Mesenchymal stem cell (in vitro differentiated cells and primary cell): ENCODE measurements at regions not wholly inside any gene's neighbourhood (a gene's known extent, or its start where the extent isn't known, plus 50 kb on each side); places are given as distances from the start of the nearest gene placed in this dataset.

ENCODE experiments used
- DNase-seq: peaks from one replicate; pipeline ENCODE4 v3.0.0-alpha.2; 2013
- H2AFZ ChIP-seq: one replicate; pipeline ENCODE4 v1.6.1; 2013; ENCODE audit warnings: low read depth, mild to moderate bottlenecking, control low read depth, inconsistent platforms, low read length, moderate library complexity
- H2AK5ac ChIP-seq: 2 replicates; pipeline ENCODE4 v1.6.1; 2013; ENCODE audit warnings: low read length, moderate library complexity, mild to moderate bottlenecking, inconsistent platforms; ENCODE audit not compliant: severe bottlenecking
- H2BK120ac ChIP-seq: one replicate; pipeline ENCODE4 v1.6.1; 2013; ENCODE audit warnings: low read depth, mild to moderate bottlenecking, inconsistent platforms, low read length, moderate library complexity
- H2BK12ac ChIP-seq, 2 experiments: one replicate each; pipeline ENCODE4 v1.6.1; 2013; ENCODE audit warnings: inconsistent platforms in 2 of 2, low read length in 2 of 2, mild to moderate bottlenecking in 2 of 2, moderate library complexity in 2 of 2, control low read depth in 1 of 2
- H2BK15ac ChIP-seq: one replicate; pipeline ENCODE4 v1.6.1; 2013; ENCODE audit warnings: mild to moderate bottlenecking, low read depth, inconsistent platforms; ENCODE audit not compliant: poor library complexity, severe bottlenecking
- H2BK5ac ChIP-seq: 2 replicates; pipeline ENCODE4 v1.6.1; 2013; ENCODE audit warnings: low read depth, mild to moderate bottlenecking, low read length, control low read depth, inconsistent platforms; ENCODE audit not compliant: poor library complexity, severe bottlenecking
- H3K14ac ChIP-seq, 2 experiments: one replicate each; pipeline ENCODE4 v1.6.1; 2013; ENCODE audit warnings: inconsistent platforms in 2 of 2, low read length in 2 of 2, control low read depth in 1 of 2, mild to moderate bottlenecking in 1 of 2, moderate library complexity in 1 of 2
- H3K18ac ChIP-seq, 2 experiments: one replicate each; pipeline ENCODE4 v1.6.1; 2013; ENCODE audit warnings: inconsistent platforms in 2 of 2, low read length in 2 of 2, control low read depth in 1 of 2, low read depth in 1 of 2, mild to moderate bottlenecking in 1 of 2
- H3K23ac ChIP-seq, 2 experiments: one replicate each; pipeline ENCODE4 v1.6.1; 2013; ENCODE audit warnings: inconsistent platforms in 2 of 2, low read length in 2 of 2, mild to moderate bottlenecking in 2 of 2, moderate library complexity in 2 of 2, control low read depth in 1 of 2
- H3K27ac ChIP-seq: 2 replicates; pipeline ENCODE4 v1.5.1; 2013; ENCODE audit warnings: mild to moderate bottlenecking, moderate library complexity, low read length, control low read depth, inconsistent platforms; ENCODE audit not compliant: poor library complexity, severe bottlenecking
- H3K27me3 ChIP-seq, 2 experiments: 2 replicates each; pipeline versions ENCODE4 v1.6.1 to v1.7.0; 2013; ENCODE audit warnings: low read length in 2 of 2, mild to moderate bottlenecking in 2 of 2, moderate library complexity in 2 of 2, control low read depth in 1 of 2, inconsistent platforms in 1 of 2; ENCODE audit not compliant: control insufficient read depth in 1 of 2, insufficient read depth in 1 of 2
- H3K36me3 ChIP-seq, 2 experiments: 2 replicates each; pipeline versions ENCODE4 v1.6.1 to v1.7.0; 2013; ENCODE audit warnings: low read length in 2 of 2, control low read depth in 1 of 2, inconsistent platforms in 1 of 2, low read depth in 1 of 2, mild to moderate bottlenecking in 1 of 2; ENCODE audit not compliant: insufficient read depth in 2 of 2, control insufficient read depth in 1 of 2
- H3K4ac ChIP-seq, 2 experiments: one replicate each; pipeline ENCODE4 v1.6.1; 2013; ENCODE audit warnings: inconsistent platforms in 2 of 2, low read length in 2 of 2, mild to moderate bottlenecking in 2 of 2, moderate library complexity in 2 of 2, control low read depth in 1 of 2, low read depth in 1 of 2
- H3K4me1 ChIP-seq: 2 replicates; pipeline ENCODE4 v1.6.1; 2013; ENCODE audit warnings: low read depth, low read length, control low read depth; ENCODE audit not compliant: control insufficient read depth, insufficient read depth
- H3K4me2 ChIP-seq: 2 replicates; pipeline ENCODE4 v1.6.1; 2013; ENCODE audit warnings: low read length, mild to moderate bottlenecking, inconsistent platforms; ENCODE audit not compliant: poor library complexity, severe bottlenecking
- H3K4me3 ChIP-seq, 2 experiments: 2 replicates each; pipeline versions ENCODE4 v1.5.1 to v1.7.0; 2013; ENCODE audit warnings: low read length in 2 of 2, mild to moderate bottlenecking in 2 of 2, control low read depth in 1 of 2, low read depth in 1 of 2; ENCODE audit not compliant: insufficient read depth in 1 of 2
- H3K79me1 ChIP-seq: replicated peaks from 2 replicates; pipeline ENCODE4 v1.6.1; 2013; ENCODE audit warnings: mild to moderate bottlenecking, control low read depth, low read length, inconsistent platforms; ENCODE audit not compliant: poor library complexity, severe bottlenecking
- H3K9ac ChIP-seq: 2 replicates; pipeline ENCODE4 v1.7.0; 2013; ENCODE audit warnings: mild to moderate bottlenecking, low read length, moderate library complexity
- H3K9me3 ChIP-seq: 2 replicates; pipeline ENCODE4 v1.7.0; 2013; ENCODE audit warnings: mild to moderate bottlenecking, low read length; ENCODE audit not compliant: control insufficient read depth
- H4K8ac ChIP-seq: one replicate; pipeline ENCODE4 v1.6.1; 2013; ENCODE audit warnings: inconsistent platforms, mild to moderate bottlenecking, low read length, moderate library complexity
- H4K91ac ChIP-seq: one replicate; pipeline ENCODE4 v1.6.1; 2013; ENCODE audit warnings: mild to moderate bottlenecking, low read length, inconsistent platforms
- WGBS: methylation state at CpG from one replicate; pipeline ENCODE4 v1.1.7; 2013; ENCODE audit warnings: mixed read lengths; 5-methylcytosine and 5-hydroxymethylcytosine counted together

GRCh38 chr3:112736805-112737566 is 96.0 kb upstream of the CCDC80 start:
- Histone ChIP-seq H4K8ac (no peak overlapping the region), H3K27me3 (no peaks in the 10 kb centered on the region), H3K36me3 (no peaks in the 10 kb centered on the region), H2AFZ (no peak overlapping the region), H4K91ac (no peak overlapping the region), H2BK5ac (no peak overlapping the region), H3K18ac (no peak overlapping the region), H2BK12ac (no peak overlapping the region), H3K4me3 (no peak overlapping the region), H3K9ac (no peak overlapping the region), H3K4me2 (no peak overlapping the region), H3K4me1 (no peaks in the 10 kb centered on the region), H3K9me3 (no peaks in the 10 kb centered on the region), H3K4ac (no peak overlapping the region), H3K23ac (no peak overlapping the region), H3K27ac (no peak overlapping the region), H2BK120ac (no peak overlapping the region), H3K79me1 (no peaks in the 10 kb centered on the region), H2AK5ac (no peak overlapping the region), H3K14ac (no peak overlapping the region), H2BK15ac (no peak overlapping the region)
- DNase-seq = no peak
- 94% methylated on average over 10 of the region's 10 CpGs for WGBS

GRCh38 chr3:112736386-112736785 is 95.4 kb upstream of the CCDC80 start:
- Histone ChIP-seq H3K4me2 (no peak overlapping the region), H2BK120ac (no peak overlapping the region), H3K9ac (no peak overlapping the region), H4K8ac (no peak overlapping the region), H2AK5ac (no peak overlapping the region), H3K27me3 (no peaks in the 10 kb centered on the region), H4K91ac (no peak overlapping the region), H2AFZ (no peak overlapping the region), H3K18ac (no peak overlapping the region), H2BK5ac (no peak overlapping the region), H3K9me3 (no peaks in the 10 kb centered on the region), H3K4ac (no peak overlapping the region), H3K4me1 (no peaks in the 10 kb centered on the region), H3K27ac (no peak overlapping the region), H3K4me3 (no peak overlapping the region), H3K23ac (no peak overlapping the region), H3K79me1 (no peaks in the 10 kb centered on the region), H3K14ac (no peak overlapping the region), H3K36me3 (no peaks in the 10 kb centered on the region), H2BK15ac (no peak overlapping the region), H2BK12ac (no peak overlapping the region)
- DNase-seq = no peak
- WGBS = 94% methylated on average over 5 of the region's 5 CpGs

- Histone ChIP-seq H4K8ac (no peak overlapping the region), H4K91ac (no peak overlapping the region), H2BK5ac (no peak overlapping the region), H3K27me3 (no peaks in the 10 kb centered on the region), H2BK120ac (no peak overlapping the region), H2AK5ac (no peak overlapping the region), H3K4me1 (no peaks in the 10 kb centered on the region), H2BK15ac (no peak overlapping the region), H3K9ac (no peak overlapping the region), H3K23ac (no peak overlapping the region), H3K18ac (no peak overlapping the region), H3K79me1 (no peaks in the 10 kb centered on the region), H3K4ac (no peak overlapping the region), H2BK12ac (no peak overlapping the region), H3K27ac (no peak overlapping the region), H3K4me2 (no peak overlapping the region), H3K4me3 (no peak overlapping the region), H3K36me3 (no peaks in the 10 kb centered on the region), H2AFZ (no peak overlapping the region), H3K14ac (no peak overlapping the region), H3K9me3 (no peaks in the 10 kb centered on the region)
- no peak for DNase-seq
- 100% methylated on average over 1 of the region's 3 CpGs for WGBS
These were observed 95.0 kb upstream of the CCDC80 start for GRCh38 chr3:112735926-112736325.

- no peaks in the 10 kb centered on the region for H3K4me1 ChIP-seq
- H3K4me2 ChIP-seq = no peak overlapping the region
- H3K27ac ChIP-seq = no peak overlapping the region
- H4K91ac ChIP-seq = peak overlapping the region; percentile 25
- no peaks in the 10 kb centered on the region for H3K79me1 ChIP-seq
- H4K8ac ChIP-seq = peak overlapping the region; percentile 35
- no peak overlapping the region for H3K4me3 ChIP-seq
- peak overlapping the region; percentile 37 for H3K9ac ChIP-seq
- H3K4ac ChIP-seq = no peak overlapping the region
- H3K9me3 ChIP-seq = no peaks in the 10 kb centered on the region
- H2AFZ ChIP-seq = no peak overlapping the region
- no peak overlapping the region for H3K23ac ChIP-seq
- no peak overlapping the region for H2BK15ac ChIP-seq
- H2AK5ac ChIP-seq = peak overlapping the region; percentile 61
- H3K14ac ChIP-seq = no peak overlapping the region
- H3K36me3 ChIP-seq = no peaks in the 10 kb centered on the region
- 61% methylated on average over 12 of the region's 12 CpGs for WGBS
- no peak overlapping the region for H3K18ac ChIP-seq
- no peaks in the 10 kb centered on the region for H3K27me3 ChIP-seq
- no peak overlapping the region for H2BK5ac ChIP-seq
- H2BK120ac ChIP-seq = no peak overlapping the region
- DNase-seq = peak; percentile 75
- peak overlapping the region; percentile 95 for H2BK12ac ChIP-seq
These were observed 93.9 kb upstream of the CCDC80 start for GRCh38 chr3:112734736-112735350.
